ENCODE measurements at regions not wholly inside any gene's neighbourhood (a gene's known extent, or its start where the extent isn't known, plus 50 kb on each side); places are given as distances from the start of the nearest gene placed in this dataset.
A peak's percentile ranks its signal among the peaks of the same experiment; 100 is the strongest.

DNA sequence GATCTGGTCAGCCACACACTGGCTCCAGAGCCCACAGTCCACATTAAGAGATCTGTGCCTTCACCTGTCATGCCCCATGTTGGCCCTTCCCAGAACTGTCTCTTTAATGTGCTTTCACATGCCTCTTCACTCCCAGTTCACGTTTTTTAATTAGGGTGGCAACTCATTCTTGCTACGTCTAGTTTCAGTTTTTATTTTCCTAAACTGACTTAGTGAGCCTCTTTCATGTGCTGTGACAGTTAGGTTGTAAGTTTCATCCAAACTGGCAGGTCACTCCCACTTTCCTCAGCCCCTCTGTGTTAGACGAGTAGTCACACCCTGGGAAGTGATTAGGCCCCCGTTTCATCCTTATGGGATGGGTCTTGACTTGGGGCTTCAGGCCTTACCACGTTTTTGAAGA is 262.5 kb upstream of the RBMY1B start:
- ATAC-seq (ENCODE audit: poor library complexity) (no peak), DNase-seq (no peak)

DNA sequence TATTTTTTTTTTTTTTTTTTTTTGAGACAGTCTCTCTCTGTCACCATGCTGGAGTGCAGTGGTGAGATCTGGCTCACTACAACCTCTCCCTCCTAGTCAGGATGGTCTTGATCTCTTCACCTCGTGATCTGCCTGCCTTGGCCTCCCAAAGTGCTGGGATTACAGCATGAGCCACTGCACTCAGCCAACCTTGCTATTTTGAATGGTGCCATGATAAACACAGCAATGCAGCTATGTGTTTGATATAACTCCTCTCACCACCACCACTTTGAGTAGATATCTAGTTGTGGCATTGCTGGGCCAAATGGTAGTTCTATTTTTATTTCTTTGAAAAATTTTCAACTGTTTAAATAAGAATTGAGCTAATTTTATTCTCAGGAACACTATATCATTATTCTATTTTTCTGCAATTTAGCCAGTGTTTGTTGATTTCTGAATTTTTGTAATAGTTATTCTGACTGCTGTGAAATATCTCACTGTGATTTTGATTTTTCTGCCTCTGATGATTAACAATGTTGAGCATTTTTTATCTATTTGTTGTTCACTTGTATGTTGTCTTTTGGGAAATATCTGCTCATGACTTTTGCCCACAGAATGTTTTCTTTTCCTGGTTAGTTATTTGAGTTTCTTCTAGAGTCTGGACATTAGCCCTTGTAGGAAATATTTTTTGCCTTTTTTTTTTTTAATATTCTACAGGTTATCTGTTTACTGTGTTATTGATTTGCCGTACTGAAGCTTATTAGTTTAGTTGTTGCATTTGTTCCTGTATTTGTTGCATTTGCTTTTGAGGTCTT is 257.5 kb upstream of the RBMY1B start:
- DNase-seq (no peak), ATAC-seq (ENCODE audit: poor library complexity) (peak; percentile 69)
- intact Hi-C loops (cut with DNase I) = no loop called here

More for the DNA sequence above, 262.5 kb upstream of the RBMY1B start:
- intact Hi-C loops (cut with DNase I) = no loop called here

DNA sequence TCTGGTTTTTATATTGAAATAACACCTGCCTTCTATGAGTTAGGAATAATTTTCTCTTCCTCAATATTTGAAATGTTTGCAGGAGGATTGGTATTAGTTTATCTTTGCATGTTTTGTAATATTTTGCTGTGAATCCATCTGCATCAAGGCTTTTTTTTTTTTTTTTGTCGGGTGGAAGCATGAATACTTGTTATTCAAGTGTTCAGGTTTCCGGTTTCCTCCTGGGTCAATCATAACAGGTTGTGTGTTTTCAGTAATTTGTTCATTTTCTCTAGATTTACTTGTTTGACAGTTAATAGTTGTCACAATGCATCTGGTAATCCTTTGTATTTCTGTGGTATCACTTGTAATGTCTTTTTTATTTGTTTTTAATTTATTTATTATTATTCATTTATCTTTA is 256.7 kb upstream of the RBMY1B start:
- DNase-seq (no peak), ATAC-seq (ENCODE audit: poor library complexity) (no peak)
- intact Hi-C loops (cut with DNase I) = no loop called here

DNA sequence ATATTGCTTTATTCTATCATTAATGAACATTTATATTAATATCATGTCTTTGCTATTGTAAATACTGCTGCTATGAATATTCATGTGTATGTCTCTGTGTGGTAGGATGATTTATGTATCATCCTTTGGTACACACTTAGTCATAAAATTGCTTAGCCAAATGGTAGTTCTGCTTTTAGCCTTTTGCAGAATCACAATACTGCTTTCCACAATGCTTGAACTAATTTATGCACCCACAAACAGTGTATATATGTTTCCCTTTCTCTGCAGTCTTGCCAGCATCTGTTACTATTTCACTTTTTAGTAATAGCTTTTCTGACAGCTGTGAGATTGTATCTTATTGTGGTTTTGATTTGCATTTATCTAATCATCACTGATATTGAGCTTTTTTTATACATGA is 254.3 kb upstream of the RBMY1B start:
- intact Hi-C loops (cut with DNase I) = no loop called here
- DNase-seq (no peak), ATAC-seq (ENCODE audit: poor library complexity) (no peak)

DNA sequence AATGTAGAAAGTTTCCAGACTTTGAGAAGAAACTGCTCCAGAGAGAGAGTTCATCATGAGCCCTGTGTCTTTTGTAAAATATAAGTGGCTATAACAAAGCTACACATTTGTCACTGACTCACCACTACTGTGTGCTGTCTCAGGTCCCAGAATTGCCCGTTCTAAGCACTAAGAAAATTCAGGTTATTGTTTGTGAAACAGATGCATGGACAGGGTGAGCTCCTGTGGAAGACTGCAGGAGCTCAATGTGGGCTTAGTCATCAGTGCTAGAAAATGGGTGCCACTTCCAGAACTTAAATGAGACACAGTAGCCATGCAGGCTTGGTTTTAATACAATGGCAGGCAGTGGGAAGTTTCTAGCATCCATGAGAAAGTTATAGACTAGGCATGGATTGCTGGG is 251.4 kb upstream of the RBMY1B start:
- no peak for DNase-seq
- no peak for ATAC-seq (ENCODE audit: poor library complexity)
- intact Hi-C loops (cut with DNase I) = loop anchor here (10.0 kb wide), 1 partner anchor 65 kb away; no protein-coding TSS in a partner anchor

DNA sequence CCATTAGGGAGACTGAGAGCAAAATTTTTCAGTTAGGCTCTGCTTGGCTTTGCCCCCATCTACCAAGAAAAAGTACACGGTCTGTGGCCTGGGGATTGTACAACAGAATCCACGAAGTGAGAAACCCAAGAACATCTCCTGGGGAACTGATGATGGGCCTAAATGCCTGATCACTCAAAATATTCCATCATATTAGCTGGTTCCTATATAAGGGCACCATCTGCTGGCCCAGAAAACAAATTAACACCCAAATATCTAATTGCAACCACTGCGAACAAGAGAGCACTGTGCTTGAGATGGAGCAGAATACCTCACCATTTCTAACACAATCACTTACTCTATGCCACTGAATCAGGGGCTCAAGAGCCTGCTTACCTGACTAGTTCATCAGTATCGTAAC is 250.8 kb upstream of the RBMY1B start:
- ATAC-seq (ENCODE audit: poor library complexity) (no peak), DNase-seq (no peak)
- intact Hi-C loops (cut with DNase I) = loop anchor here (10.0 kb wide), 1 partner anchor 64 kb away; no protein-coding TSS in a partner anchor

DNA sequence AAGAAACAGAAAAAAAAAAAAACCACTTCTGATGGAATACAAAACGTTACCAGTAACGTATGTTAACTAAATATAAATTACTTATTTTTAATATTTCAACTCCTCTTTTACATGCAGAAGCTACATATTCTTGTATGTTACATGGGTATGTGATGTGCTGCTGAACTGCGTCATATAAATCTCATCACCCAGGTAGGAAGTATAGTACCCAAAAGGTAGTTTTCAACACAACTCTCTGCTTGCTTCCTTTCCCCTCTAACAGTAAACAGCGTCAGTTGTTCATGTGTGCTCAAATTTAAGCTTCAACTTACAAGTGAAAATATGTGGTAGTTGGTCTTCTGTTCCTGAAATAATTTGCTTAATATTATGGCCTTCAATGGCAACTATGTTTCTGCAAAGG is 250.0 kb upstream of the RBMY1B start:
- ATAC-seq (ENCODE audit: poor library complexity) (no peak), DNase-seq (no peak)
- intact Hi-C loops (cut with DNase I) = loop anchor here (10.0 kb wide), 1 partner anchor 64 kb away; no protein-coding TSS in a partner anchor

DNA sequence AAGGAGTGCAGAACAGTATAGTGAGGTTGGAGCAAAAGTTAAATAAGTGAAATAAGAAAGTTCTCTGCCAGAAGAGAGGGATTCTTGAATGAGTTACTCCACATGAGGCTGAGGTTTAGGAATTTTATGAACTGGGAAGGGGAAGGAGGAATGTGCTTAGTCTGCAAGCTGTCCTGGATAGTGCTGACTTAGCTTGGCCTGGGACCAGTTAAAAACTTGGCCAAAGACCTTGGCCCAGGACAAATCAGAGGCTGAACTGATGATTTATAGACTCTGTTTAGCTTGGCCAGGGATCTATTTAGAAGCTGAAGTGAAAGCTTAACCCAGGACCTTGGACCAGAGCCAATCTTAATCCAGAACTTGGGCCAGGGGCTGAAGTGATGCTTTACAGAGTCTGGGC is 244.4 kb upstream of the RBMY1B start:
- peak; percentile 93 for ATAC-seq (ENCODE audit: poor library complexity)

DNA sequence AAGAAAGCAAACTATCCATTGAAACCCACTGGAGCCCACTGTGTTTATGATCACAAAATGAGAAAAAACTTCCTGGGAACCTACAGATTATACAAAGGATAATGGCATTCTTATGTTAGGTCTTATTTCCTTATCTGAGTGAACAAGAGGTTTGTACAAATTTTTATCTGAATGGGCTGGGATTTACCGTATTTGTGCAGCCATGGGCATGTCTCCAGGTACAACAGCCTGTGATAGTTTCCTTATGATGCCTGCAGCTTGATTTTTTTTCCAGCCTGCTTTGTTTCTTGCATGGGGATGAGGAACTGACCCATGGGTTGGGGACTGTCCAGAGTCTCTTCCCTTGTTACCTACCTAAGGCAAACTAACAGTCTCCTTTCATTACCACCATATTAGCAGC is 244.0 kb upstream of the RBMY1B start:
- peak; percentile 63 for ATAC-seq (ENCODE audit: poor library complexity)
- no peak for DNase-seq
- intact Hi-C loops (cut with DNase I) = loop anchor here (10.0 kb wide), 1 partner anchor 58 kb away; no protein-coding TSS in a partner anchor

More for the DNA sequence above, 244.4 kb upstream of the RBMY1B start:
- DNase-seq = peak; percentile 41
- intact Hi-C loops (cut with DNase I) = loop anchor here (10.0 kb wide), 1 partner anchor 58 kb away; no protein-coding TSS in a partner anchor

DNA sequence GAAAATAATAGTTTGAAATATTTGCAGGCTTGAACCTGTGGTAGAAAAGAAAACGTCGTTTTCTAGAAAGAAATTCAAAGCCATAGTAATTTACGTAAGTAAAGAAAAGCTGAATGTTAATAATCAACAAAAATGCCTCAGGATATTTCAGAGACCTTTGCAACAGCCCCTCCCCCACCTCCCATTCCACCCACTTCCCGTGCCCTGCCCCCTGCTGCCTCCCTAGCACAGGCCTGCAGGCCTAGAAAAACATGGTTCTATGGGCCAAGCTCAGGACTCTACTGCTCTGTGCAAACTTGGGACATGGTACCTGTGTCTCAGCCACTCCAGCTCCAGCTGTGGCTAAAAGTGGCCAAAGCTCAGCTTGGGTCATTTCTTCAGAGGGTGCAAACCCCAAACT is 223.4 kb upstream of the RBMY1B start:
- no peak for ATAC-seq (ENCODE audit: poor library complexity)
- DNase-seq = no peak
- intact Hi-C loops (cut with DNase I) = no loop called here

DNA sequence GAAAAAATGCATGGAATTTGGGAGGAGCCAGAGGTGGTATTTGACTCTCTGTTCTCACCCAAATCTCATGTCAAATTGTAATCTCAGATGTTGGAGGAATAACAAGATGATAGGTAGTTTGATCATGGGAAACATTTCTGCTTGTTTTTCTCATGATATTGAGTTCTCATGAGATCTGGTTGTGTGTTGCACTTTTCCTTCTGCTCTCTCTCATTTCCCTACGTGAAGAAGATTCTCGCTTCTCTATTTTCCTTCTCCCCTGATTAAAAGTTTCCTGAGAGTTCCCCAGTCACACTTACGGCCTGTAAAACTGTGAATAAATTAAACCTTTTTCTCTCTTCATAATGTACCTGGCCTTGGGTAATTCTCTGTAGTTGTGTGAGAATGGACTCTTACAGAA is 222.2 kb upstream of the RBMY1B start:
- intact Hi-C loops (cut with DNase I) = no loop called here
- ATAC-seq (ENCODE audit: poor library complexity) = no peak
- no peak for DNase-seq

DNA sequence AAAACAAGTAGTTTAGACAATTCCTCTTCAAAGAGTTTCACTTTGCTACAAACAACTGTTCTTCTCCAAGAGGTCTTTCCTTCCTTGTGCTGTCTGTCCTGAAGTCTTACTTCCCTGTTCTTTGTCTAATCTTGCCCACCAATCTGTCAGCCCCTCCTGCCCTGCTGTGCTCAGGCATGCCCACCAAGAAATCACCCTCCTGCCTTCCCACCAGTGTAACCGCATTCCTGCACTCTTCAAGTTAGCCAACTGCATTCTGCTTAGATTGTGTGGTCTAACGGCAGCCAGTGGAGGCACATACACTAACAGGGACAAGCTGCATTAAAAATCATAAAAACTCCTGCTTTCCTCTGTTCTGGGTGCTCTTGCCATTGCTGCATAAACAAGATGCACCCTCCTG is 215.9 kb upstream of the RBMY1B start:
- DNase-seq (no peak), ATAC-seq (ENCODE audit: poor library complexity) (no peak)
- intact Hi-C loops (cut with DNase I) = no loop called here

DNA sequence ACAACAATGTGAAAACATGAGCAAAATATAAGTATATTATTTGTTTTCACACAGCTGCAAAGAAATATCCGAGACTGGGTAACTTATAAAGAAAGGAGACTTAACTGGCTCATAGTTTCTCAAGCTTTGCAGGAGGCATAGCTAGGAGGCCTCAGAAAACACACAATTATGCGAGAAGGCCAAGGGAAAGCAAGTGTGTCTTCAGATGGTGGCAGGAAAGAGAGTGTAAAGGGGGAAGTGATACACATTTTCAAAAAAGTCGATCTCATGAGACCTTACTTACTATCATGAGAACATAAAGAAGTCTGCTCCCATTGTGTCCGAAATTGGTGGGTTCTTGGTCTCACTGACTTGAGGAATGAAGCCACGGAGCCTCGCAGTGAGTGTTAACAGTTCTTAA is 208.9 kb upstream of the RBMY1B start:
- DNase-seq (no peak), ATAC-seq (ENCODE audit: poor library complexity) (no peak)
- intact Hi-C loops (cut with DNase I) = no loop called here

DNA sequence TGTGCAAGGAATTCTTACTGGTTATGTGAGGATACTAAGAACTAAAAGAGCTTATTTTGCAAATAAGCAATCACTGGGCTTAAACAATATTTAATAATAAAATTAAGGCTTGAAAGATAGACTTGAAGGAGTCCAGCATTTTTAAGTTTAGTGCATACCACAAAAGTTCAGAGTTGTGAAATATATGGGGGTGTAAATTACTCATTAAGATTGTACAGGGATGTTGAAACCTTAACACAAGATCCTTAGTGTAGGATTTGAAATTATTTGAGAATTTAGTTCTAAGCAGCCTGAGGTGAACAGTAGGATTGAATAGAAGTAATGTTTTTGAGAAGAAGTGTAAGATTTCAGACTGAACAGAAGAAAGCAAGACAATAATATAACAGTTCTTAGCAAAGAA is 195.8 kb upstream of the RBMY1B start:
- DNase-seq (no peak), ATAC-seq (ENCODE audit: poor library complexity) (no peak)
- intact Hi-C loops (cut with DNase I) = no loop called here

Data from Right ventricle myocardium superior (tissue), 1 donor.